DOHH2 (cell line): ENCODE measurements at regions not wholly inside any gene's neighbourhood (a gene's known extent, or its start where the extent isn't known, plus 50 kb on each side); places are given as distances from the start of the nearest gene placed in this dataset.

Experiments
- H3F3A ChIP-seq: fragments of 200-600 bp; sonication (generic), shearing (Covaris generic); 2 replicates; pipeline ENCODE4 v1.6.0; 2016; ENCODE audit warnings: antibody characterized with exemption, mild to moderate bottlenecking; ENCODE audit not compliant: control insufficient read depth, insufficient read depth
- H3K27ac ChIP-seq: fragments of 200-600 bp; sonication (generic); 2 replicates; pipeline ENCODE4 v1.5.1; 2014; ENCODE audit warnings: low read depth, mild to moderate bottlenecking, low read length, moderate library complexity
- H3K27me3 ChIP-seq: fragments of 200-600 bp; sonication (generic); 2 replicates; pipeline ENCODE4 v1.6.1; 2014; ENCODE audit warnings: mild to moderate bottlenecking, low read length, mixed read lengths; ENCODE audit not compliant: control insufficient read depth
- H3K36me3 ChIP-seq: fragments of 200-600 bp; sonication (generic); 2 replicates; pipeline ENCODE4 v1.6.1; 2014; ENCODE audit warnings: mild to moderate bottlenecking, low read length, moderate library complexity, mixed read lengths; ENCODE audit not compliant: control insufficient read depth
- H3K4me1 ChIP-seq: fragments of 200-600 bp; sonication (generic); 2 replicates; pipeline ENCODE4 v1.6.1; 2014; ENCODE audit warnings: mild to moderate bottlenecking, low read length, mixed read lengths; ENCODE audit not compliant: control insufficient read depth
- H3K4me2 ChIP-seq: fragments of 200-600 bp; sonication (generic); 2 replicates; pipeline ENCODE4 v1.6.0; 2014; ENCODE audit warnings: mild to moderate bottlenecking, low read length, moderate library complexity
- H3K4me3 ChIP-seq: fragments of 200-600 bp; sonication (generic); 2 replicates; pipeline ENCODE4 v1.5.1; 2014; ENCODE audit warnings: mild to moderate bottlenecking, low read length, mixed read lengths
- H3K79me2 ChIP-seq: fragments of 200-600 bp; sonication (generic); 2 replicates; pipeline ENCODE4 v1.6.1; 2014; ENCODE audit warnings: mild to moderate bottlenecking, low read length, mixed read lengths; ENCODE audit not compliant: control insufficient read depth
- H3K9me2 ChIP-seq: fragments of 200-600 bp; sonication (generic); replicated peaks from 2 replicates; pipeline ENCODE4 v1.6.1; 2014; ENCODE audit warnings: mild to moderate bottlenecking, low read length, mixed read lengths; ENCODE audit not compliant: control insufficient read depth
- H3K9me3 ChIP-seq: fragments of 200-600 bp; sonication (generic); 2 replicates; pipeline ENCODE4 v1.6.1; 2014; ENCODE audit warnings: antibody characterized with exemption, low read length, mixed read lengths; ENCODE audit not compliant: control insufficient read depth, insufficient read depth
- H4K20me1 ChIP-seq: fragments of 200-600 bp; sonication (generic); 2 replicates; pipeline ENCODE4 v1.6.0; 2014; ENCODE audit warnings: low read depth, mild to moderate bottlenecking, antibody characterized with exemption, low read length, moderate library complexity; ENCODE audit not compliant: control insufficient read depth, insufficient read depth
- EZH2phosphoT487 ChIP-seq: fragments of 200-600 bp; sonication (generic); IDR thresholded peaks from 2 replicates; pipeline ENCODE4 v1.6.1; 2017; ENCODE audit warnings: borderline replicate concordance, mild to moderate bottlenecking, antibody characterized with exemption, low read length, moderate library complexity, mixed read lengths
- TF ChIP-seq, protein P1 (sequence below): fragments of 200-600 bp; sonication (generic); IDR thresholded peaks from one replicate; pipeline ENCODE4 v1.5.1; 2014; ENCODE audit warnings: antibody characterized with exemption, mild to moderate bottlenecking, low read depth, low read length; ENCODE audit not compliant: poor library complexity, severe bottlenecking

DNA sequence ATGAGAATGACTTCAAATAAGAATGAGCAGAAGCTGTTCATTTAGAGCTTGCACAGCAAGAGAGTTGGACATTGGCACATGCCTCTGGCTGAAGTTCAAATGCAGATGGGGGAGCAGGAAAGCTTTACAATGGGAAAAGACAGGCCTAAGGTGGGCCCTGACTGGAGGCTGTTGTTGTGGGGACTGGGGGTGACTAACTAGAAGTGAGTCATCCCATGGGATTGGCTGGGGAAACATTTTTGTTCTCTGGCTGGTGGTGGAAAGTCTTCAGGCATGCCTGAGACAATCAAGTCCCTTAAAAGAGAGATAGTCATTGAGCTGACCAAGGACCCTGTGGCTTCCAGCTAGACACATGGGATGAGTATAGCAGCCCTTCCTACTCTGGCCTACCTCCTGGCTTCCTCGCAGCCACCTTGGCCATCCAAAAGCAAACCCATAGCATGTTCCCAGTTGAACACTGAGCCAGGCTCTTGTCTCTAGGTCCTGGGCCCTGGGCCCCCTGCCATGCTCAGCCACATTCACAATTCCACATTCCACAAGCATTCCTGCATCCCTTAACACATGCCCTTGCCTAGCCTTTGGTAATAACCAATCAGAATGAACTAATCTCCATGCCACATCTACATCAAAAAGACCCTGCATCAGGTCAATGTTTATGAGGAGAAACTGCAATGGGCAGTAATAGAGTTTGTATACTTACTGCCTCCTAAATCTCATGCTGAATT is 873.4 kb downstream of the NLGN4Y start:
- no peaks in the 10 kb centered on the region for H3F3A ChIP-seq
- TF ChIP-seq, protein P1, sequence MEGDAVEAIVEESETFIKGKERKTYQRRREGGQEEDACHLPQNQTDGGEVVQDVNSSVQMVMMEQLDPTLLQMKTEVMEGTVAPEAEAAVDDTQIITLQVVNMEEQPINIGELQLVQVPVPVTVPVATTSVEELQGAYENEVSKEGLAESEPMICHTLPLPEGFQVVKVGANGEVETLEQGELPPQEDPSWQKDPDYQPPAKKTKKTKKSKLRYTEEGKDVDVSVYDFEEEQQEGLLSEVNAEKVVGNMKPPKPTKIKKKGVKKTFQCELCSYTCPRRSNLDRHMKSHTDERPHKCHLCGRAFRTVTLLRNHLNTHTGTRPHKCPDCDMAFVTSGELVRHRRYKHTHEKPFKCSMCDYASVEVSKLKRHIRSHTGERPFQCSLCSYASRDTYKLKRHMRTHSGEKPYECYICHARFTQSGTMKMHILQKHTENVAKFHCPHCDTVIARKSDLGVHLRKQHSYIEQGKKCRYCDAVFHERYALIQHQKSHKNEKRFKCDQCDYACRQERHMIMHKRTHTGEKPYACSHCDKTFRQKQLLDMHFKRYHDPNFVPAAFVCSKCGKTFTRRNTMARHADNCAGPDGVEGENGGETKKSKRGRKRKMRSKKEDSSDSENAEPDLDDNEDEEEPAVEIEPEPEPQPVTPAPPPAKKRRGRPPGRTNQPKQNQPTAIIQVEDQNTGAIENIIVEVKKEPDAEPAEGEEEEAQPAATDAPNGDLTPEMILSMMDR, result no peak
- TF ChIP-seq EZH2phosphoT487, result no peak
- H4K20me1 ChIP-seq, result no peaks in the 10 kb centered on the region
- no peaks in the 10 kb centered on the region for H3K9me2 ChIP-seq
- H3K27me3 ChIP-seq, result no peaks in the 10 kb centered on the region
- no peak overlapping the region for H3K27ac ChIP-seq
- H3K4me1 ChIP-seq, result no peaks in the 10 kb centered on the region
- H3K79me2 ChIP-seq, result no peaks in the 10 kb centered on the region
- no peaks in the 10 kb centered on the region for H3K36me3 ChIP-seq
- H3K9me3 ChIP-seq, result no peaks in the 10 kb centered on the region
- no peak overlapping the region for H3K4me3 ChIP-seq
- no peak overlapping the region for H3K4me2 ChIP-seq

DNA sequence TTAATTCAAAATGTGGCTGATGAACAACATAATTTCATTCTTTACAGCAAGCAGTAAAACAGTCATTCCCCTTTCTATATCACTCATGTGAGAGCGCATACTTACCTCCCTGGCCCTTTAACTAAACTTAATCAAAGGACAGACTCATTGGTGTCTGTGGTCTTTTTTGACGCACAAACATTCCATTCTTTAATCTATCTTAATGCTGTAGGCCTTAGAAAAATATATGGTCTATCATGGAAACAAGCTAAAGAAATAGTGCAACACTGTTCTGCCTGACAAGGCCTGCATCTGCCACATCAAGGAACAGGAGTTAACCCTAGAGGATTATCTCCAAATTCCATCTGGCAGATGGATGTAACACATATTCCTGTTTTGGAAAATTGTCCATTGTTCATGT is 878.1 kb downstream of the NLGN4Y start:
- Histone ChIP-seq H3K36me3 (no peaks in the 10 kb centered on the region), H4K20me1 (no peaks in the 10 kb centered on the region), H3K27me3 (no peaks in the 10 kb centered on the region), H3K4me1 (no peaks in the 10 kb centered on the region), H3K4me3 (no peak overlapping the region), H3F3A (no peaks in the 10 kb centered on the region), H3K27ac (no peak overlapping the region), H3K79me2 (no peaks in the 10 kb centered on the region), H3K4me2 (no peak overlapping the region), H3K9me3 (no peaks in the 10 kb centered on the region), H3K9me2 (no peaks in the 10 kb centered on the region)
- TF ChIP-seq, protein P1, result no peak
- no peak for TF ChIP-seq EZH2phosphoT487

DNA sequence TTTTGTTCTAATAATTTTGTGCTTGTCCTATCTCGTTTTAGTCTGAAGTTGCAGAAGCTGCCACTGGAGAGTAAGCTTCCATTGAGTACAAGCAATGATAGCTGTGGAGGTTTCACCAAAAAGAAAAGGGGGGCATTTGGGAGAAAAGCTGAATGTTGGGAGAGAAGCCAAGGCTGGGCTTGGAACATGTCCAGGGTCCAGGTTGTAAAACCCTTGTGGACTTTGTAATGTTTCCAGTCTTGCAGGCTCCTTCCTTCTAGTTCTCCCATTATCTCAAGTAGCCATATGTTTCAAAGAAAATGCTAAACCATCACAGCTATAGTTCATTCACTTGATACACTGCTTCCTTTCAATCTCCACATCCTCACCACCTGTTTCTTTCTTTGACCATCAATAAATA is 880.2 kb downstream of the NLGN4Y start:
- no peaks in the 10 kb centered on the region for H3K4me1 ChIP-seq
- H3K79me2 ChIP-seq, result no peaks in the 10 kb centered on the region
- H3K27ac ChIP-seq, result no peak overlapping the region
- no peaks in the 10 kb centered on the region for H3K9me3 ChIP-seq
- TF ChIP-seq, protein P1, result no peak
- no peak for TF ChIP-seq EZH2phosphoT487
- H3K4me2 ChIP-seq, result no peak overlapping the region
- no peaks in the 10 kb centered on the region for H3K9me2 ChIP-seq
- no peaks in the 10 kb centered on the region for H3F3A ChIP-seq
- no peaks in the 10 kb centered on the region for H4K20me1 ChIP-seq
- no peaks in the 10 kb centered on the region for H3K27me3 ChIP-seq
- H3K4me3 ChIP-seq, result no peak overlapping the region
- H3K36me3 ChIP-seq, result no peaks in the 10 kb centered on the region
